Ammon's horn (tissue), 1 donor: ENCODE measurements at regions not wholly inside any gene's neighbourhood (a gene's known extent, or its start where the extent isn't known, plus 50 kb on each side); places are given as distances from the start of the nearest gene placed in this dataset.
A peak's percentile ranks its signal among the peaks of the same experiment; 100 is the strongest.

Experiments used
- DNase-seq: peaks from one replicate; pipeline ENCODE4 v3.0.0-alpha.2; 2016; ENCODE audit warnings: low spot score

- DNase-seq = no peak
Measured at GRCh38 chr1:69148731-69149130, 419.0 kb upstream of the LRRC7 start.

GRCh38 chr1:69157046-69157756, 410.5 kb upstream of the LRRC7 start:
- DNase-seq = no peak

DNA sequence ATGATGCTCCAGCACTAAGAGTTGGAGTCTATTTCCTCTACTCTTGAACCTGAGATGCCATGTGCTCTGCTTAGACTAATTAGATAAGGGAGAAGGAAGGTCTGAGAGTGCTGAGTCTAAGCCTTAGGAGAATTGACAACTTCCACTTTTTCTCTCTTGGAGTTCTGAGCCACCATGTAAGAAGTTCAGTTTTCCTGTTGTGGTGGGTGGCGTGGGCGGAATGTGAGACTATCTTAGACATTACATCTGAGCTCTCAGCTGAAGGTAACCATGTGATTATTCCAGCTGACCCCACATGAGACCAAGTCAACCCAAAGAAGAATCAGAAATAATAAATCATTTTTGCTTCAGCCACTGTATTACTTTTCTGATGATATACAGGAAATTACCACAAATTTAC, 404.5 kb upstream of the LRRC7 start:
- no peak for DNase-seq

GRCh38 chr1:69163779-69164178, 403.9 kb upstream of the LRRC7 start:
- DNase-seq = no peak

- no peak for DNase-seq
Measured at GRCh38 chr1:69167876-69168275, 399.8 kb upstream of the LRRC7 start.

DNA sequence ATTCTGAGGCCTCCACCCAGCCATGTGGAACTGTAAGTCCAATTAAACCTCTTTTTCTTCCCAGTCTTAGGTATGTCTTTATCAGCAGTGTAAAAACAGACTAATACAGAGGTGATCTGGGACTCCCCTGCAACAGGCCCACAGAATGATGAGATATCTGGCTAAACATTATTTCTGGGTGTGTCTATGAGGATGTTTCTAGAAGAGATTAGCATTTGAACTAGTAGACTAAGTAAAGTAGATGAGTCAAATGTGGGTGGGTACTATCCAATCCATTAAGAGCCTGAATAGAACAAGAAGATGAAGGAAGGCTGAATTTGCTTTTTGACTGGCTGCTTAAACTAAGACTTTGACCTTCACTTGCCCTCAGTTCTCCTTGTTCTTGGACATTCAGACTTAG, 396.5 kb upstream of the LRRC7 start:
- DNase-seq = no peak

DNA sequence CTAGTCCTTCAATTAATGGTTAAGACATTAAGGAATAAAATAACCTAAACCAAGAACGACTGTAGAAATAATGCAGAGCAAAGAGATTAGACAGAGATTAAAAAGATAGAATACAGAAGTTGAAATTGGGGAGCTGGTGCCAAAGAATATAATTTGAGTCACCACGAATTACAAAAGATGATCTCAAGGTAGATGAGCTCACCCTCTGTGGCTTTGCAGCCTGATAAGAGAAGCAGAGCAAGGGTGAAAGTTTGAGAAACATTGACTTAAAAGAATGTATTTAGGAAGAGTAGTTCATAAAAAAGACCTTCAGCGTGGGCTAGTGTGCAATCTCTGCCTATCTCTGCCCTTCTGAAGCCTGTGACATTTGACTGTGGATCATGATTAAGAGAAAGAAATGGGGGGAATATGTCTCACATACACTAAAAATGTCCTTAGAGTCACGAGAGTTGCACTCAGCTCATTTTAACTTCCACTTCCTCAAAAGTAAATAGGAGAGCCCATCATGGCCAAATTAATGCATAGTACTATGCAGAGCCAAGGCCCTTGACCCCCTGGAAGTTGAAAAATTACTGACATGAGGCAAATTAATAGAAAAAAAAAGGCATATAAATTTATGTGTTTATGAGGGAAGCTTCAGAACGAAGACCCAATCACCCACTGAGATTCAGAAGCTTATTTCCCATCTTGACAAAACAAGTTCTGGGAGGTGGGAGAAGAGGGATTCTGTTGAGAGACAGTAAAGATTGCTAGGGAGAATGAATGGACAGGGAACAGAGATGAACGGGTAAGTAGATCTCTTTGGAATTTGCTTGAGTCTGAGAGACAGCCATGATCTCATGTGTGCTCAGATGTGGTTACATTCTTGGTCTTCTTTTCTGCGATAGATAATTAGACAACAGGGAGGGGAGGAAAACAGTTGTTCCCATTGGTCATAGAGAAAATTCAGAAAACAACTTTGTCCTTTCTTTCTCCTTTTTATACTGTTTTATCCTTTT, 395.4 kb upstream of the LRRC7 start:
- no peak for DNase-seq

DNA sequence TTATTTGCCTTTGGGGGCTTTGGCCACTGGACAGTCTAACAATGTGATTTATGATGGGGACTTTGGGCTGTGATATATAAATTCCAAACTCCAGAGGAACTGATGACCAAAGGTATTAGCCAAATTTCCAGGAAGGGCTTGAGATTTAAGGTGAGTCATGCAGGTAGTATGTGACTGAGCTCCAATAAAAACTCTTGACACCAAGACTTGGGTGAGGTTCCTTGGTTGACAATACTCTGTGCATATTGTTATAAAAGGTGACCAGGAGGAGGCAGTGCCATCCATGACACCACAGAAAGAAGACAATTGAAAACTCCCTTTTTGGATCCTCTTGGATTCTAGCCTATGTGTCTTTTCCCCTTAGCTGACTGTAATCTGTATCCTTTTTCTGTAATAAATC, 392.7 kb upstream of the LRRC7 start:
- DNase-seq = no peak

DNA sequence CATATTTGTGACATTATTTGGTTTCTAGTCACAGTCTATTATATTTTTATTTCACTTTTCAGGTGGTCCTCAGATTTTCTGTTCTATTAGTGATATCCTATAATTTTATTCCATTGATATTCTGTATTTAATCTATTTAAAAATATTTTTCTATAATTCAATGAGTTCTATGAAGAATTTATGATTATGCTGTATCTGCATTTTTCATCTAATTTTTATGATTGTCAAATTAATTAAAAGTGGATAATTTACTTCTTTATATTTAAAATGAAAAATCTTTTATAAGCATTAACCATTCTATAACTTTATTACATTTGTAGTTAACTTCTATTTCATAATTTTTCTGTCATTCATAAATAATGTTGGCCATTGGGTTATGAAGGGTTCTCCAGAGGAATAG, 387.4 kb upstream of the LRRC7 start:
- no peak for DNase-seq

GRCh38 chr1:69185378-69185777, 382.3 kb upstream of the LRRC7 start:
- DNase-seq = no peak

GRCh38 chr1:69191335-69191734, 376.4 kb upstream of the LRRC7 start:
- no peak for DNase-seq

DNA sequence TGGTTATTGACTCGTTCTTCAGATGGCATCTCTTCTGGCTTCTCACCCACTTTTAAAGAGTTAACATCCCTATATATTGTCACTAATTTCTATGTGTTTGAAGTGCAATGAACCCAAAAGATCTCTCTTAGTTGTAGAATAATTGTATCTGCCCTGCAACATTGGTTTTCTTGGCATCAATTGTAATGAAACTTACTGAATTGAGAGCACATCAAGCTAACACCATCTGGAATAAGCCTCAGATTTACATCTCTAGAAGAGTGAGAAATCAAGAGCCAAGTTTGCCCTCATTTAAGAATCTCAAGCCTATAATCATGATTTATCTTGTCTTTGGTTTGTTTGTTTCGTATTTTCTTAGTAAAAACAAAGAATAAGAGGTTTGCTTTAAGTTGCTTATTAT, 372.6 kb upstream of the LRRC7 start:
- DNase-seq = peak; percentile 15

DNA sequence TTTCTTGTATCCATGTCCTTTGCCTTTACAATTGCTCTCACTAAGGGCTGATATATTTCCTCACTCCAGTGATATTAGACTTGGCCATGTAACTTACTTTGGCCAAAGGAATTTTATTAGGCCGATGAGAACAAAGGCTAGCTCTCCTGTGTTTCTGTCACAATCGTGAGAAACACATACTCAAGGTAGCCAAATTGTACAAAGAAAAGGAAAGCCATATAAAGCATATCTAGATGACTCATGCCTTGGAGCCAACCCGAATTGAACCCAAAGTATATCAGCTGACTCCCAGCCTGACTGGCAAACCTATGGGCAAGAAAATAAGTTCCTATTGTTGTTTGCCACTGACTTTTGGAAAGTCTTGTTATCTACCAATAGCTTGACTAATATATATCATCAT, 371.7 kb upstream of the LRRC7 start:
- DNase-seq = no peak

DNA sequence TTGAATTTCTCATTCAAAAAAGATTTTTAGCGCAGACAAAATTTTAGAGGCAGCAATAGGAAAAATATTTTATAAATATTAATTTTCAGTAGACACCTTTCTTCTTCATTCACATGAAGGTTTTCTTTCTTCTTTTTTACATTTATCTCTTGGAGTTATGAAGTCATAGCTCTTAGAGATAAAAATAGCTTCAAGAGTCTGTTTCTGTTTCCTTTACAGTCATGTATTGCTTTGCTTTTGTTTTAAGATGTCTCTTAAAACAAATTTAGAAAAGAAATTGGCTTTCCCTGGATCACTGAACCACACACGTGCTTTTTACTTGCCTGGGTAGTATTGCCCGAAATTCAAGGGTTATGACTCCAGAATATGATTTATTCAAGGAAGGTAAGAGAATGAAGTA, 369.9 kb upstream of the LRRC7 start:
- DNase-seq = no peak

GRCh38 chr1:69201716-69202115, 366.0 kb upstream of the LRRC7 start:
- DNase-seq = no peak

GRCh38 chr1:69203166-69203565, 364.6 kb upstream of the LRRC7 start:
- no peak for DNase-seq

- no peak for DNase-seq
Measured at GRCh38 chr1:69213644-69214043, 354.1 kb upstream of the LRRC7 start.

- DNase-seq = no peak
Measured at GRCh38 chr1:69215883-69216282, 351.8 kb upstream of the LRRC7 start.

DNA sequence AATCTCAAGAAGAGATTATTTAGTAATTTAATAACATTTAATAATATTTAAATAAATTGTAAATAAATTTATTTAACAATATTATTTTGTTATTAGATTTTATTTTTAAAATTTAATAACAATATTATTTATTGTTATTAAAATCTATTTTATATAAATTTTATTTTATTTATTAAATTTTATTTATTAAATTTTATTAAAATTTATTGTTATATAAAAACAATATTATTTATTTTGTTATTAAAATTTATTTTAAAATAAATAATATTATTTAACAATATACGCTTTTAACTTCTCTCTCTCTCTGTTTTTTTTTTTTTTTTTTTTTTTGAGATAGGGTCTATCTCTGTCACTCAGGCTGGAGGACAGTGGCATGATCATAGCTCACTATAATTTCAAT, 347.1 kb upstream of the LRRC7 start:
- no peak for DNase-seq

DNA sequence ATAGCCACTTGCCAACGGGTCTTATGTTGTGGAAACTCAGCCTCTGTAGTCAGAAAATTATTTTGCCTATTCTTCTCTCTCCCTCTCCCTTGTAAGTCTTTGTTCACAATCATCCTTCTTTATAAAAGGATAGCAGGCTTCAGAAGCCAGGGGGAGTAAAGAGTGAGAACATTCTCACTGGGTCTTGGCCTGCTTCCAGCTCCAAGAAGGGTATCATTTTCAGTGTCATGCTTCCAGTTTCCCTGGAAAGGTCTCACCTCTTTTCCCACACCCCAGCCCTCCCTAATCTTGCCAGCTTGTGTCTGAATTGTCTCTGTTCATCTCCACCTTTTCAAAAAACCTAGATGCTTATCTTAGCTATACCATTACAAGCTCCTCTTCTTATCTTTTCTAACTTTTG, 346.2 kb upstream of the LRRC7 start:
- DNase-seq = no peak

DNA sequence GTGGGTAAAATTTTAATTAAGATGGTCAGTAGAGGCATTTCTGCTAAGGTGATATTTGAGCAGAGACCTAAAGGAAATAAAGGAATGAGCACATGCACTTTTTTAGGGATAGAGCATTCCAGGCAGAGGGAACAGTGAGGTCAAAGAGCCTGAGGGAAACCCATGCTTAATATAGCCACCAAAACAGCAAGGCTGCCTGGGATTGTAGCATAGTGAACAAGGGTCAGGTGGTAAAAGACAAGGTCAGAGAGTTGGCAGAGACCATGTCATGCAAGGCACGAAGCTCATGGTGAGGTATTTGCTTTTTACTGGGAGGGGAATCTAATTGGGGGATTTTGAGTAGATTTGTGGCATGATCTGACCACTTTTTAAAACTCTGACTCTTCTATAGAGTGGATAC, 344.6 kb upstream of the LRRC7 start:
- no peak for DNase-seq

- no peak for DNase-seq
Measured at GRCh38 chr1:69228501-69228900, 339.2 kb upstream of the LRRC7 start.

GRCh38 chr1:69230208-69230607, 337.5 kb upstream of the LRRC7 start:
- no peak for DNase-seq
